NCI-H226 (cell line): ENCODE measurements at regions not wholly inside any gene's neighbourhood (a gene's known extent, or its start where the extent isn't known, plus 50 kb on each side); places are given as distances from the start of the nearest gene placed in this dataset.
"Not testable (repeated sequence)": the region's sequence is repeated elsewhere in the genome, so short reads cannot be mapped to it uniquely, and the experiment has no call there.

Experiments used
- DNase-seq: peaks from one replicate; pipeline ENCODE4 v3.0.0-alpha.2; 2015

DNA sequence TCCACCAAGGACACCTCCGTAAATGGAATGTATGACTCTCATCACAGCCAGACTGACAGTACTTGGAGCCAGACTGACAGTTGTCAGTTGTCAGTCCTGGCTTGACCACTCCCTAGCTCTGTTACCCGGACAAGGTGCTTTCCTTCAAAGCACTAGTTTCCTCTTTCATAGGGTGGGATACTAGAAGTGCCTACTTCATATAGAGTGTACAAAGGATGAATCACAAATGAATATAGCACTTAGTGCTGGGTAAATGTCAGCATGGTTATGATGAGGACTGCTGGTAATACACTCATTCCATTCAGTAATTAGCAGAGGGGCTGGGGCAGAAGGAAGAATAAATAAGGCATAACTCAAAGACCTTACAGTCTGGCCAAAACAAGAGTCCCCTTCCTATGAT, 91.4 kb downstream of the ARL4C start:
- no peak for DNase-seq

- DNase-seq = no peak
Measured at GRCh38 chr2:234404957-234405356, 91.9 kb downstream of the ARL4C start.

DNA sequence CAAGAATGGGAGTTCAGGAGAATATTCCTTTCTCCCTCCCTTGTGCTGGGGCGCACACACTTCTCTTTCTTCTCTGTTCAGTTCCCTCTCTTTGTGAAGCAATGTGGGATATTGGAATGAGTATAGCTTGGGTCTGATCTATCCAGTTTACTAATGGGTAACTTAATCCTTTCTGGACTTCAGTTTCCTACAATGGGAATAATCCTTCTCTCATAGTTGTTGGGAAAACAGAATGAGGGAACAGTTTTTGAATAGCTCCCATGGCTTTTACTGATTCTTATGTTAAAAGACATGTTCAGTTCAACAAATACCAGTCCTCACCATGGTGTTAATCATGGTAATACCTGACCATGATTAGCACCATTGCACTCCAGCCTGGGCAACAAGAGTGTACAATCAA, 93.1 kb downstream of the ARL4C start:
- DNase-seq = no peak

DNA sequence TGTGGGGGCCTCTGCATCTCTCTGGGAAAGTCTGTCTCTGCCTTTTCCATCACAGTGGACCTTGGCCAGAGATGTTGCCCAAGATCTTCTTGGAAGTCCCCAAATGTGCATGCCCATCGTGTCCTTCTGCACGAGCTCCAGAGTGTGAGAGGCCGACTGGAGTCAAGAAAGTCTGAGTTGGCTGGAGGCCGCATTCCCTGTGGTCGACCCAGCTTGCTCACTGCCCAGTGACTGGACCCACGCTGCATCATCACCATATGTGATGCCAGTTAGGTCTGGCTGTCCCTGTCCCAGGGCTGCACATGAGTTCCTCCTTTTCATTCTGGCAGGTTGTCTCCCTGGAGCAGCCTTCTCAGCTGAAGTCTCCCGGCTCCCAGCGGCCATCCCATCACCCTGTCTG, 93.8 kb downstream of the ARL4C start:
- DNase-seq = no peak

GRCh38 chr2:234401426-234401825, 95.5 kb downstream of the ARL4C start:
- DNase-seq = no peak

DNA sequence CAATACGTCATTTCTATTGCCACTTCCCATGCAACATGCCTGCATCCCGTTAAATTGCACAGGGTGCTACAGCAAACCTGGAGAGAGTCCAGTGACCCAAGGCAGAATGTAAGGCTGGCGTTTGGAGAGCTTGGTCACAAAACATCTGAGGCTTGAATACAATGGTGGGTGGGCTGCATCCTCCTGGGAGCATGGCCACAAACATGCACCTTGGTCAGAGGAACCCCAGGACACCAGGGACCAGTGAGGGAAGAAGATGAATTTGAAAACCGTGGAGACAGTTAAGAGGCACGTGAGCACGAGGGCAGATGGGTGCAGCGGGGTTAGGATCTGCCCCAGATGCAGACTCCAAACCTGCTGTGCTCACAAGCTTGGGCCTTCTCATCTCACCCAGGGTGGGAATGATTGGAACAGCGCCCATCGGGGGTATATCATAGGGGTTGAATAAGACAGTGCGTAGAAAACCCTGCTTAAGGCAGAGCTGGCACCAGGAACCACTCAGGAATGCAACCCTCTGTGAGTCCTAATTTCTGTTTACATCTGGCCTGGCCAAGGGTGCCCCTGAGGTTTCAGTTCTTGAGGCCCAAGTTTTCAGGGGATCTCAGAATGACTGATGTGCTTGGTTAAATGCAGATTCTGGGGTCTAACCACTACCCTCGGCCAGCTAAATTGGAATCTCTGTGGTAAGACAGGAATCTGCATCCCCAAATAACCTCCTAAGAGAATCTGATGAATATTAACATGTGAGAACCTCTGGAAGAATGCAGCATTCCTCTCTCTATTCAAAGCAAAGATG, 97.2 kb downstream of the ARL4C start:
- no peak for DNase-seq

DNA sequence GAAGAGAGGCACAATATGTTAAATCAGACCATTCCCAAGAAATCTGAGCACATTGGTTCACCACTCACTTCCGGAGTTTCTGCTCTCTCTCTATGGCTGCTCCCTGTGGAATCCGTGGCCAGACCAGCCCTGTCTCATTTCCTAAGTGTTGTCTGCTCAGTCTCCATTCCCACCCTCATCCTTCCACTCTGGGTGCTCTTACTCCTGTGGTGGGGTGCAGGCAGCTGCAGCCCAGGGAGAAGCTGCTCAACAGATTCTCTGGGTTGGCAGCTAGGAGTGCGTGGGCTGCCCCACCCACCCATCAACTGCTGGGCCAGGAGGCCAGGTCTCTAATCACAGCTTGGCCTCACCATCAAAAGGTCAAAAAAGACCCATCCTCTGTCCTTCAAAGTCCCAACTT, 98.3 kb downstream of the ARL4C start:
- DNase-seq = no peak

- no peak for DNase-seq
Measured at GRCh38 chr2:234395891-234396420, 100.9 kb downstream of the ARL4C start.

DNA sequence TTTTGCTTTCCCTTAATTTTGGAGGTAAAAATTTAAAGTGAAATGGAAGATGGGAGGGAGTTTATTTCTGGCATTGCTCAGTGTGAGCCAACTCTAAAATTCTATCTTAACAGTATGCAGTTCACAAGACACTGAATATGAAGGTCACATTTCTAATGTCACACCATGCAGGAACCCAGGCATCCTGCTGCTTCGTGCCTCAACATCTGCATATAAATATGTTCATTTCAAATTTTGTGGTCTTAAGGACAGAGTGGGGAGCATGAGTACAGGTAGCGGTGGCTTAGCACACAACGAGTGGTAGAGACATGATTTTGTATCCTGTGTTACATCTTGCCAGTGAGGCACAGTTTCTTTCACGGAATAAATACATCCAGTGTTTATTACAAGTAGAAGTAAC, 102.4 kb downstream of the ARL4C start:
- DNase-seq = no peak

GRCh38 chr2:234393354-234393753, 103.5 kb downstream of the ARL4C start:
- DNase-seq = no peak

DNA sequence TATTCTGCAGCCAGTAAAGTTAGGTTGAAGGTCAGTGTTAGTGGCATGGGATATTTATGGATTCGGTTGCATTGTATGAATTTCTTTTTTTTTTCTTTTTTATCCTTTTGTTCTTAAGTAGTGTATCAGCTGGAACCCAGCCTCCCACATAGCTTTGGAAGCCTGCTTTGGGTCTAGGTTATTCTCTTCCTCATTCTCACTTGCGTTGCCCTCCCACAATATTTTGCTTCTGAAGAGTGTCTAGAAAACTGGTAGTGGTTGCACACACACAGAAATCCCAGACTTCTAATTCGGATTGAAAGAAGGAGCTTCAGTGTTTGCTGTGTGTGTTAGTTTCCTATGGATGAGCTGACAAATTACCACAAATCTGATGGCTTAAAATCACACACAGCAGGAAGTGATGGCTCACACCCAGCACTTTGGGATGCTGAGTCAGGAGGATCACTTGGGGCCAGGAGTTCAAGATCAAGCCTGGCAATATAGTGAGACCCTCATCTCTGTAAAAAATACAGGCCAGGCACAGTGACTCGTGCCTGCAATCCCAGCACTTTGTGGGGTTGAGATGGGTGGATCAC, 104.8 kb downstream of the ARL4C start:
- DNase-seq = no peak

GRCh38 chr2:234391625-234392024, 105.3 kb downstream of the ARL4C start:
- no peak for DNase-seq

GRCh38 chr2:234389661-234390060, 107.2 kb downstream of the ARL4C start:
- not testable (repeated sequence) for DNase-seq

DNA sequence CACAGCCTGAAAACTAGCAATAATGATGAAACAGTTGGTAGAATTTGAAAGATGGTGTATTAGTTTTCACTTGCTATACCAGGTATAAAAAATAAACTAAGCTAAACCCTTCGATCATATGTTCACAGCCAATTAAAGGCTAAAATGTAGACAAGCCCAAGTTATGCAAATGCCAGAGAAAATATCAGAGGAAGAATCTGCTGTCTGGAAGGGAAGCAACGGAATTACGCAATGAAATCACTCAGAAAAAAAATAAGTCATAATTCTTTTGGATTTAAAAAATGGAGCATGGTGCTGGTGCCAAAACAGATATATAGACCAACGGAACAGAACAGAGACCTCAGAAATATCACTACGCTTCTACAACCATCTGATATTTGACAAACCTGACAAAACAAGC, 108.3 kb downstream of the ARL4C start:
- DNase-seq = no peak

DNA sequence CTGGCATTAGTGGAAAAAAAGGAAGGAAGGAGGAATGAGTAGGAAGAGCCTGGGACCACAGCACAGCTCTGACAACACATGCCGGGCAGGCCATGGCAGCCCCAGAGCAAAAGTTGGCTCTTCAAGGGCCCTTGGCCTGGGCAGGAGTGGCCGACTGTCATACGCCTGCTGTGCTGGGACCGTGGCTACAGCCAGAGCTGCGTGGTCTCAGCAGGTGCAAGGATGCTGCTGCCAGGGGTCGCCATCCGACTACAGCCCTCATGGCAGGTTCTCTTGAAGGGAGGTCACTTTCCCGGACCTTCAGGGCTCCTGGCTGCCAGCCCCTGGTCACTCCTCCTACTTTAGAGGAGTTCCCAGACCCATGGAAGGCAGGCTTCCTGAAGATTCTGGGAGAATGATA, 109.9 kb downstream of the ARL4C start:
- DNase-seq = no peak

DNA sequence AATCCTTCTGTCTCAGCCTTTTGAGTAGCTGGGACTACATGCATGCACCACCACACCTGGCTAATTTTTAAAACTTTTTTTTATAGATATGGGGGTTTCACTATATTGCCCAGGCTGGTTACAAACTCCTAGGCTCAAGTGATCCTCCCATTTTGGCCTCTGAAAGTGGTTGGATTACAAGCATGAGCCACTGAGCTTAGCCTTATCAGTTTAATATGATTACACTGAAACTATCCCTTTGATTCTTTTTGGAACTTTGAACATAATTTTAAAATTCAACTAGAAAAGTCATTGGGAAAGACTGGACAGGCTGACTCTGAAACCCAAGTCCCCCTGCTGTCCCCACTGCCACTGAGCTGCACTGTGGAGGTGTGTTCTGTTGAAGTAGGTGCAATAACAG, 114.8 kb downstream of the ARL4C start:
- DNase-seq = no peak

- DNase-seq = not testable (repeated sequence)
Measured at GRCh38 chr2:234378958-234379357, 117.9 kb downstream of the ARL4C start.

- no peak for DNase-seq
Measured at GRCh38 chr2:234378440-234378839, 118.4 kb downstream of the ARL4C start.

DNA sequence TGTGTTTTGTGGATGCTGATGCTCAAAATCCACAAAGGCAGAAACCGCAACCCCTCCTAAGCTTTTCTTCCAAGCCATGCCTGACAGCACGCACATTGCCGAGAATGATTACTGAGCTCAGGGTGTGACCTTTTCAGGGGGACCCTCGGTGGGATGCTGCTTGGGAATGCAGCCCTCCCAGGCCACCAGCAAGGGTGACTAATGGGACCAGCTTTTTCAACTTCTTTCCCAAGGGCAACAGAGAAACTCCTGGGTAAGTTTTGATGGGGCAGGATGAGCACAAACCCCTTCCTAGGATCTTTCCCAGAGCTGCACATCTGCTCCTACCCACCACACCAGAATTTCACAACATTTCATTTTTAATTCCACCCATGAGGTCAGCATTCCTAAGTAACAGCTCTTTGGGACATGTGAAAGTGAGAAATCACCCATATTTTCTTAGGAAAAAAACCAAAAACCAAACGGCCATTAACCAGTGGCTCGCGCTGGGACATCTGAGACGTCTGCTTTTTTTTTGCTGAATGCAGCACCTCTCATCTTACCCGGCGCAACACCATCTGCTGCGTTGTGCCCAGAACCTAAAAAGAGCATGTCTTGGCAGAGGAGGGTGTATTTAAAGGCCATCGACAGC, 119.0 kb downstream of the ARL4C start:
- no peak for DNase-seq

- no peak for DNase-seq
Measured at GRCh38 chr2:234376229-234376628, 120.7 kb downstream of the ARL4C start.

DNA sequence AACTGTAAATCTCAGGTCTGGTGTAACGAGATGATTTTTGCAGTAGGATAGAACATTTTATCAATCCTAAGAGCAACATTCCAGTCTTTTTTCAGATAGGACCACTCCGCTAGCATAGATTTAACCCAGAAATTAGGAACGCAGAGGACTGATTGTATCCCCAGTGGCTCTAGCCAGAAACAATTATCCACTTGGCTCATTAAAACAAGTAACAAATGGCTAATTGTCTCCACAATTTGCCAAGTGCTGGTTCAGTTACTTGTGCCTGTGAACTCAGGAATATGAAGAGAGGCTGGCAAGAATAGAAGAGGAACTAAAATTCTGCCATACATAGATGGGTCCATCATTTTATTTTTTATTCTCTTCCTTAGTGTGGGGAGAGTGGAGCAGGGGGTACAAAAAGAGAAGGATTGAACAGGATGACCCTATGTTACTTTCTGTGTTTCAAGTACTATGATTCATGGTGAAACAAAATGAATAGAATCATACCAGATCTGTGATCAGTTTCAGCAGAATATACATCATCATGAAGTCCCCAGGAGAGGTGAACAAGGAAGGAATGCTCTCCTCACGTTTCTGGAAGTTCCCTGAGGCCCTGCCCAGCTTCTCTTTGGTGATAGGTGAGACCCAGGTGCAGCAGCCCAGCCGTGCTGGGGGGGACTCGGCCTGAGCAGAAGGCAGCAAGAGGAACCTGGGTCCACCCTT, 121.6 kb downstream of the ARL4C start:
- DNase-seq = no peak

DNA sequence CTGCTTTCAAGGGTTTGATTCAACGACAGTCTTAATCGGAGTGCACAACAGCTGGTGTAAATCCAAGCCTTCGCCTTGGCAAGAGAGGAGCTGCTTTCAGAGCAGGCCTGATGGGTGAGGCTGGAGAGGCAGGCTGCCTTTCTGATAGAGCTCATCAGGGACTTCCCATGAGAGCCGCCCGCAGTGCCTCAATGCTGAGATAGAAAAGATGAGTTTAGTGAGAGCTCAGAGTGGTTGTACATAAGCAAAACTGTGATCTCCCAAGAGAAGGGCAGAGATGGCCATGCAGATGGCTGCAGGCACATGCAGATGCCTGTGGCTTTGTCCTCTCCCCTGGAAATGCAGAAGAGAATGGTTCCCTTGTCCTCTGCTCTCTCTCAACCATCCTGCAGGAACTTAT, 122.1 kb downstream of the ARL4C start:
- DNase-seq = no peak

DNA sequence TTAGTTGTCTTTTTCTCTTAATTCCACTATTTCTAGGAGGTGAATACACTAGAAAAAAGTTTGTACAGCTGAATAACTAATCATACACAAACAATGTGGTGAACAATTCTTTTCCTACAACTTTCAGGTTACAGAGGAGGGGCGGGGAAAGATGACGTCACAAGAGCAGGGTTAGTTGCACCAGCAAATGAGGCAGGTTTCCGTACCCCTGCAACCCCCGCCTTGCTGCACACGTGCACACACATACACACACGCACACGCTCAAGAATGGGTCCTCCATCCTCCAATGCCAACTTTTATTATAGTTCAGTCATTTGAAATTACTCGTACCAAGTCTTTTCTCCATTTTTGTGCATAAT, 122.8 kb downstream of the ARL4C start:
- no peak for DNase-seq
